ENCODE measurements at regions not wholly inside any gene's neighbourhood (a gene's known extent, or its start where the extent isn't known, plus 50 kb on each side); places are given as distances from the start of the nearest gene placed in this dataset.
"Not testable (repeated sequence)": the region's sequence is repeated elsewhere in the genome, so short reads cannot be mapped to it uniquely, and the experiment has no call there.

GRCh38 chr3:168779970-168780645, 684.4 kb upstream of the GOLIM4 start:
- H3K9ac ChIP-seq (ENCODE audit: low read depth in 1 of 3, low read length in 3 of 3); H3K4me1 ChIP-seq (ENCODE audit: control insufficient read depth in 3 of 3, insufficient read depth in 3 of 3, low read length in 3 of 3); H3K27ac ChIP-seq (ENCODE audit: low read depth, low read length); H3K27me3 ChIP-seq (ENCODE audit: control insufficient read depth in 3 of 3, insufficient read depth in 3 of 3, low read length in 3 of 3); H3K36me3 ChIP-seq (ENCODE audit: control insufficient read depth in 3 of 3, insufficient read depth in 3 of 3, low read length in 3 of 3); H3K4me3 ChIP-seq (ENCODE audit: low read length in 3 of 3); H3K9me3 ChIP-seq (ENCODE audit: control insufficient read depth in 3 of 3, low read length in 3 of 3): not testable (repeated sequence)

DNA sequence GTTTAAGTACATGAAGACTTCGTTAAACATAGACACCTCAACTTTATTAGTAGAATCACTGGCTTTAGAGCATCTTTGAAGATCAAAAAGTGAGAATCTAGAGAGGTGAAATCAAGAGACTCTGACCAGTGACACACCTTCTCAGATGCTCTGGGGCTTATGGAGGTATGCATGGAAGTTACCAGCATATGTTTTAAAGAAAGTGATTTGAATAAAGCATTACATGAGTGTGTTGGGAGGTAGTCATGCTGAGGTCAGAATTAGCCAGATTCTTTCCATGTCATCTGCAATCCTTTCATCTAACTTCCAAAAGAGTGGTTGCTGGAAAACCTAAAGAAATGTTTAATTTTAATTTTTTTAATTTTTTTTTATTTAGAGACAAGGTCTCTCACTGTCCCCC, 658.0 kb upstream of the GOLIM4 start:
- no peaks in the 10 kb centered on the region for H3K36me3 ChIP-seq (ENCODE audit: control insufficient read depth in 3 of 3, insufficient read depth in 3 of 3, low read length in 3 of 3)

GRCh38 chr3:168752339-168752738, 656.6 kb upstream of the GOLIM4 start:
- H3K27me3 ChIP-seq (ENCODE audit: control insufficient read depth in 3 of 3, insufficient read depth in 3 of 3, low read length in 3 of 3): no peaks in the 10 kb centered on the region
- H3K9me3 ChIP-seq (ENCODE audit: control insufficient read depth in 3 of 3, low read length in 3 of 3): no peaks in the 10 kb centered on the region
- H3K4me1 ChIP-seq (ENCODE audit: control insufficient read depth in 3 of 3, insufficient read depth in 3 of 3, low read length in 3 of 3): no peaks in the 10 kb centered on the region
- H3K4me3 ChIP-seq (ENCODE audit: low read length in 3 of 3): no peak overlapping the region
- no peak overlapping the region for H3K9ac ChIP-seq (ENCODE audit: low read depth in 1 of 3, low read length in 3 of 3)
- no peaks in the 10 kb centered on the region for H3K36me3 ChIP-seq (ENCODE audit: control insufficient read depth in 3 of 3, insufficient read depth in 3 of 3, low read length in 3 of 3)
- H3K27ac ChIP-seq (ENCODE audit: low read depth, low read length): no peak overlapping the region

More for the DNA sequence above, 658.0 kb upstream of the GOLIM4 start:
- no peaks in the 10 kb centered on the region for H3K27me3 ChIP-seq (ENCODE audit: control insufficient read depth in 3 of 3, insufficient read depth in 3 of 3, low read length in 3 of 3)
- H3K9ac ChIP-seq (ENCODE audit: low read depth in 1 of 3, low read length in 3 of 3): no peak overlapping the region
- no peak overlapping the region for H3K4me3 ChIP-seq (ENCODE audit: low read length in 3 of 3)
- H3K9me3 ChIP-seq (ENCODE audit: control insufficient read depth in 3 of 3, low read length in 3 of 3): no peaks in the 10 kb centered on the region
- H3K27ac ChIP-seq (ENCODE audit: low read depth, low read length): no peak overlapping the region
- no peaks in the 10 kb centered on the region for H3K4me1 ChIP-seq (ENCODE audit: control insufficient read depth in 3 of 3, insufficient read depth in 3 of 3, low read length in 3 of 3)

- Histone ChIP-seq H3K4me1 (ENCODE audit: control insufficient read depth in 3 of 3, insufficient read depth in 3 of 3, low read length in 3 of 3) (no peaks in the 10 kb centered on the region), H3K4me3 (ENCODE audit: low read length in 3 of 3) (no peak overlapping the region), H3K36me3 (ENCODE audit: control insufficient read depth in 3 of 3, insufficient read depth in 3 of 3, low read length in 3 of 3) (no peaks in the 10 kb centered on the region), H3K27ac (ENCODE audit: low read depth, low read length) (no peak overlapping the region), H3K9ac (ENCODE audit: low read depth in 1 of 3, low read length in 3 of 3) (no peak overlapping the region), H3K27me3 (ENCODE audit: control insufficient read depth in 3 of 3, insufficient read depth in 3 of 3, low read length in 3 of 3) (no peaks in the 10 kb centered on the region), H3K9me3 (ENCODE audit: control insufficient read depth in 3 of 3, low read length in 3 of 3) (no peaks in the 10 kb centered on the region)
Observed at GRCh38 chr3:168747697-168748096, 652.0 kb upstream of the GOLIM4 start.

DNA sequence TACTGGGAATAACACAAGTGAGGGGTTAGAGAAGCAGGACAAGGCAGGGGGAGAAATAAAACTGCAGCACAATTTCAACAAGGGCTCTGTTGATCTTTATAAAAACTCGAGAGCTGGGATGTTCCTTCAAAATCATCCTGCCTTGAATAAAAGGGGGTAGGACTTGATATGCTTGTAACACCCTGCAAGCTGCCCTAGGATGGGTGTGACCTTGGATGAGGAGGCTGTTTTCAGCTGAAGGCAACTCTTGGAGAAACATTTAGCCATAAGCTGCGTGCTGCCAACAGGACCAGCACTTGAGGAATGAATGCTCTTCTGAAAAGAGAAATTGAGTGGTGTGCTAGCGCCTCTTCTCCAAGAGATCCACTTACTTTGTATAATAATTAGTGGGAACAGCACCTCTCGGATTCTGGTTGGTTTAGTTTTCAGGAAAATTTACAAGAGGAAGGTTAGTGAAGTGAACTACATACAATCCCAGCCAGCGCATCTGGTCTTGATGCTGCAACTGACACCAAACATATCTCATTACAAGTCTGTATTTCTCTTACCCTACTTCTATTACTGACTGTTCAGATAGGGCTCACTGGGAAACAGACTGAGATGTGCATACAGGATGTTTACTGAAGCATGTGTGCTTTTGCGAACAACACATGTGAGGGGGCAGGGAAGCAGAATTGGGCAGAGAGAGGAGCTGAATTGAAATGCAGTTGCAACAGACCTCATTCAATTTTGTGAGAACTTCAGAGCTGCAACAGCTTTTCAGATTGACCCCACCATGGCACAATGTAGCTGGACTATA, 643.0 kb upstream of the GOLIM4 start:
- Histone ChIP-seq H3K27me3 (ENCODE audit: control insufficient read depth in 3 of 3, insufficient read depth in 3 of 3, low read length in 3 of 3) (no peaks in the 10 kb centered on the region), H3K4me3 (ENCODE audit: low read length in 3 of 3) (no peak overlapping the region), H3K9me3 (ENCODE audit: control insufficient read depth in 3 of 3, low read length in 3 of 3) (peaks cover 0 to 2% (median 0%) of the 10 kb centered on the region in 3 donors), H3K27ac (ENCODE audit: low read depth, low read length) (no peak overlapping the region), H3K9ac (ENCODE audit: low read depth in 1 of 3, low read length in 3 of 3) (no peak overlapping the region), H3K4me1 (ENCODE audit: control insufficient read depth in 3 of 3, insufficient read depth in 3 of 3, low read length in 3 of 3) (no peaks in the 10 kb centered on the region), H3K36me3 (ENCODE audit: control insufficient read depth in 3 of 3, insufficient read depth in 3 of 3, low read length in 3 of 3) (no peaks in the 10 kb centered on the region)

- Histone ChIP-seq H3K9ac (ENCODE audit: low read depth in 1 of 3, low read length in 3 of 3) (no peak overlapping the region), H3K27me3 (ENCODE audit: control insufficient read depth in 3 of 3, insufficient read depth in 3 of 3, low read length in 3 of 3) (no peaks in the 10 kb centered on the region), H3K4me3 (ENCODE audit: low read length in 3 of 3) (no peak overlapping the region), H3K4me1 (ENCODE audit: control insufficient read depth in 3 of 3, insufficient read depth in 3 of 3, low read length in 3 of 3) (no peaks in the 10 kb centered on the region), H3K36me3 (ENCODE audit: control insufficient read depth in 3 of 3, insufficient read depth in 3 of 3, low read length in 3 of 3) (no peaks in the 10 kb centered on the region), H3K9me3 (ENCODE audit: control insufficient read depth in 3 of 3, low read length in 3 of 3) (peaks cover 0 to 2% (median 0%) of the 10 kb centered on the region in 3 donors), H3K27ac (ENCODE audit: low read depth, low read length) (no peak overlapping the region)
Observed at GRCh38 chr3:168736202-168736601, 640.5 kb upstream of the GOLIM4 start.

DNA sequence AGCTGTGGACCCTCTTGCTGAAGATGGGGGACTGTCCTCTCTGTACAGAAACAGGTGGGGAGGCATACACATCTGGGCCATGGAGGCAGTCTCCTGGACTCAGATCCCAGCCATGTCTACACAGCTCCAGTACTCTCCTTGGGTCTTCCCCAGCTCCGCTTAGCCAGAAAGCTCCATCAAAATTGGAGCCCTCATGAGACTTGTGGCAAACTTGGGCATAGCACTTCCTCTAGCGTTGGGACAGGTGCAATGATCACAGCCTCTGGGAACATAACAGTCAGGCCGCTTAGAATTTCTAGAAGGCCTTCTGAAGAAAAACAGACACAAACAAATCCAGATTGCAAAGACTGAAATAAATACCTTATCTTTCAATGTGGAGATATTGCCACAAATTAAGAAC, 634.3 kb upstream of the GOLIM4 start:
- Histone ChIP-seq H3K9ac (ENCODE audit: low read depth in 1 of 3, low read length in 3 of 3) (no peak overlapping the region), H3K4me1 (ENCODE audit: control insufficient read depth in 3 of 3, insufficient read depth in 3 of 3, low read length in 3 of 3) (no peaks in the 10 kb centered on the region), H3K36me3 (ENCODE audit: control insufficient read depth in 3 of 3, insufficient read depth in 3 of 3, low read length in 3 of 3) (no peaks in the 10 kb centered on the region), H3K27me3 (ENCODE audit: control insufficient read depth in 3 of 3, insufficient read depth in 3 of 3, low read length in 3 of 3) (no peaks in the 10 kb centered on the region), H3K9me3 (ENCODE audit: control insufficient read depth in 3 of 3, low read length in 3 of 3) (peaks cover 0 to 2% (median 0%) of the 10 kb centered on the region in 3 donors), H3K4me3 (ENCODE audit: low read length in 3 of 3) (no peak overlapping the region), H3K27ac (ENCODE audit: low read depth, low read length) (no peak overlapping the region)

GRCh38 chr3:168722091-168722490, 626.4 kb upstream of the GOLIM4 start:
- no peak overlapping the region for H3K4me3 ChIP-seq (ENCODE audit: low read length in 3 of 3)
- H3K4me1 ChIP-seq (ENCODE audit: control insufficient read depth in 3 of 3, insufficient read depth in 3 of 3, low read length in 3 of 3): no peaks in the 10 kb centered on the region
- no peaks in the 10 kb centered on the region for H3K36me3 ChIP-seq (ENCODE audit: control insufficient read depth in 3 of 3, insufficient read depth in 3 of 3, low read length in 3 of 3)
- H3K27ac ChIP-seq (ENCODE audit: low read depth, low read length): no peak overlapping the region
- no peaks in the 10 kb centered on the region for H3K27me3 ChIP-seq (ENCODE audit: control insufficient read depth in 3 of 3, insufficient read depth in 3 of 3, low read length in 3 of 3)
- no peaks in the 10 kb centered on the region for H3K9me3 ChIP-seq (ENCODE audit: control insufficient read depth in 3 of 3, low read length in 3 of 3)
- no peak overlapping the region for H3K9ac ChIP-seq (ENCODE audit: low read depth in 1 of 3, low read length in 3 of 3)

GRCh38 chr3:168714609-168715240, 619.0 kb upstream of the GOLIM4 start:
- H3K27ac ChIP-seq (ENCODE audit: low read depth, low read length): no peak overlapping the region
- H3K4me1 ChIP-seq (ENCODE audit: control insufficient read depth in 3 of 3, insufficient read depth in 3 of 3, low read length in 3 of 3): no peaks in the 10 kb centered on the region
- no peak overlapping the region for H3K9ac ChIP-seq (ENCODE audit: low read depth in 1 of 3, low read length in 3 of 3)
- no peak overlapping the region for H3K4me3 ChIP-seq (ENCODE audit: low read length in 3 of 3)
- H3K36me3 ChIP-seq (ENCODE audit: control insufficient read depth in 3 of 3, insufficient read depth in 3 of 3, low read length in 3 of 3): no peaks in the 10 kb centered on the region
- H3K27me3 ChIP-seq (ENCODE audit: control insufficient read depth in 3 of 3, insufficient read depth in 3 of 3, low read length in 3 of 3): no peaks in the 10 kb centered on the region
- no peaks in the 10 kb centered on the region for H3K9me3 ChIP-seq (ENCODE audit: control insufficient read depth in 3 of 3, low read length in 3 of 3)

- no peaks in the 10 kb centered on the region for H3K4me1 ChIP-seq (ENCODE audit: control insufficient read depth in 3 of 3, insufficient read depth in 3 of 3, low read length in 3 of 3)
- H3K9me3 ChIP-seq (ENCODE audit: control insufficient read depth in 3 of 3, low read length in 3 of 3): no peaks in the 10 kb centered on the region
- no peak overlapping the region for H3K27ac ChIP-seq (ENCODE audit: low read depth, low read length)
- no peaks in the 10 kb centered on the region for H3K27me3 ChIP-seq (ENCODE audit: control insufficient read depth in 3 of 3, insufficient read depth in 3 of 3, low read length in 3 of 3)
- no peak overlapping the region for H3K9ac ChIP-seq (ENCODE audit: low read depth in 1 of 3, low read length in 3 of 3)
- no peaks in the 10 kb centered on the region for H3K36me3 ChIP-seq (ENCODE audit: control insufficient read depth in 3 of 3, insufficient read depth in 3 of 3, low read length in 3 of 3)
- no peak overlapping the region for H3K4me3 ChIP-seq (ENCODE audit: low read length in 3 of 3)
Observed at GRCh38 chr3:168709073-168709472, 613.3 kb upstream of the GOLIM4 start.
